AG04450 (cell line): ENCODE measurements at regions not wholly inside any gene's neighbourhood (a gene's known extent, or its start where the extent isn't known, plus 50 kb on each side); places are given as distances from the start of the nearest gene placed in this dataset.

ENCODE experiments used
- CTCF ChIA-PET: fragments of 300-600, 350-600 bp; formaldehyde crosslinking; extraction: SDS; loops from one replicate; lab custom pipeline; 2022; ENCODE audit warnings: antibody characterized with exemption, inconsistent platforms; lab: Charles Lee
- POLR2A ChIA-PET: fragments of 350-600 bp; formaldehyde crosslinking; extraction: SDS; loops from one replicate; lab custom pipeline; 2021; ENCODE audit warnings: antibody characterized with exemption, inconsistent platforms; lab: Yijun Ruan, JAX
- DNase-seq: peaks from one replicate; pipeline ENCODE4 v3.0.0-alpha.2; 2011; ENCODE audit warnings: low read depth, low spot score
- H3K27ac ChIP-seq: one replicate; pipeline ENCODE4 v1.5.1; 2012; ENCODE audit warnings: low read depth, low read length, control low read depth
- H3K27me3 ChIP-seq: one replicate; pipeline ENCODE4 v1.6.0; 2012; ENCODE audit warnings: low read length; ENCODE audit not compliant: control insufficient read depth, insufficient read depth
- H3K4me3 ChIP-seq: 2 replicates; pipeline ENCODE4 v1.5.1; 2011; ENCODE audit warnings: mild to moderate bottlenecking, low read depth, low read length, control low read depth
- H3K9me3 ChIP-seq: 2 replicates; pipeline ENCODE4 v1.5.1; 2012; ENCODE audit warnings: low read length; ENCODE audit not compliant: control insufficient read depth, insufficient read depth
- CTCF ChIP-seq: IDR thresholded peaks from 2 replicates; pipeline ENCODE4 v1.5.1; 2011; ENCODE audit warnings: low read depth, low read length, control low read depth, inconsistent platforms

GRCh38 chr17:73841431-73842060 lies 197.3 kb upstream of the SDK2 start:
- ChIA-PET POLR2A (no interaction called here), CTCF (no interaction called here)
- Histone ChIP-seq H3K27me3 (no peaks in the 10 kb centered on the region), H3K9me3 (peaks cover 34% of the 10 kb centered on the region), H3K27ac (no peak overlapping the region), H3K4me3 (no peak overlapping the region)
- DNase-seq, result no peak
- TF ChIP-seq CTCF, result no peak

DNA sequence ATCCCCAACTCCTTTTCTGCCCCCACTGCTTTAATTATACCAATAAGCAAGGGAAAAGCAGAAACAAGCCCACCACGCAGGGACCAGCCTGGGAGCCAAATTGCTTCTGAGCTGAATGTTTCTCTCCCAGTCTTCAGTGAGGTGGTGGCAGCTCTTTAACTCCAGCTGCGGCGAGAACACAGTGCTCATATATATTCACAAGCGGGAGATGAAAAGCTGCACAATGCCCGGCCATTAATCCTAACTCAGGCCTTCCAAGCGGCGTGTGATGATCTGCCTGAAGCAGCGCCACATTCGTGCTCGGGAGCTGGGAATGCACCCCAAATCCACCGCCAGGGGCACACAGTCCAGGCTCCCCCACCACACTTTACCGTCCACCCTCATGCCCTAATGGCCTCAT lies 203.7 kb upstream of the SDK2 start:
- Histone ChIP-seq H3K9me3 (peaks cover 55% of the 10 kb centered on the region), H3K4me3 (no peak overlapping the region), H3K27me3 (no peaks in the 10 kb centered on the region), H3K27ac (no peak overlapping the region)
- CTCF ChIA-PET, result no interaction called here
- TF ChIP-seq CTCF, result no peak
- POLR2A ChIA-PET, result no interaction called here
- DNase-seq, result no peak

DNA sequence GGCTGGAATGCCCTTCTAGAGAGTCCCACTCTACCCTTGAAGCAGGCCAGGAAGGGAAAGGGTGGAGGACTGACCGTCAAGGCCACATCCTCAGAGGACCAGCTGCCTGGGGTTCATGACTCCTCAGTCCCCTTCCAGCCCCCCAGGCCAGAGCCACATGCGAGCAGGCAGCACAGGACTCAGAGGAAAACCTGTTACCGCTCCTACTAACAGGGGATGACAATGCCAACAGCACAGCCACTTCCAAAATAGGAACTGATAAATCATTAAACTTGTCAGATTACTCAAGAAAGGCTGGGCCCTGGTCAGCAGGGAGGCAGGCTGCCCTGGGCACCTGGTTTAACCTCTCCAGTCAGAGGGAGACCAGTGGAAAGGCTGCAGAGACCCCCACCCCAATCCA lies 206.2 kb upstream of the SDK2 start:
- CTCF ChIA-PET, result interaction anchor here (0.7 kb wide), 1 partner anchor 289 kb away, joined by 7 read pairs; no protein-coding TSS in a partner anchor
- POLR2A ChIA-PET, result no interaction called here
- no peak for DNase-seq
- TF ChIP-seq CTCF, result no peak
- Histone ChIP-seq H3K27ac (no peak overlapping the region), H3K9me3 (peaks cover 63% of the 10 kb centered on the region), H3K27me3 (no peaks in the 10 kb centered on the region), H3K4me3 (no peak overlapping the region)

- POLR2A ChIA-PET, result no interaction called here
- CTCF ChIA-PET, result no interaction called here
These were observed 206.8 kb upstream of the SDK2 start for GRCh38 chr17:73851091-73851490.

More at GRCh38 chr17:73851091-73851490, 206.8 kb upstream of the SDK2 start:
- Histone ChIP-seq H3K27me3 (no peaks in the 10 kb centered on the region), H3K9me3 (peaks cover 63% of the 10 kb centered on the region), H3K4me3 (no peak overlapping the region), H3K27ac (no peak overlapping the region)
- DNase-seq, result no peak
- no peak for TF ChIP-seq CTCF
